ENCODE measurements at regions not wholly inside any gene's neighbourhood (a gene's known extent, or its start where the extent isn't known, plus 50 kb on each side); places are given as distances from the start of the nearest gene placed in this dataset.

- Histone ChIP-seq H3K79me1 (ENCODE audit: low read depth, low read length) (no peaks in the 10 kb centered on the region), H3K56ac (replicated peaks; ENCODE audit: insufficient read length, low read depth, low read length) (no peak overlapping the region), H2BK15ac (ENCODE audit: low read length) (no peak overlapping the region), H3K18ac (ENCODE audit: extremely low read depth, low read length) (no peak overlapping the region), H2BK120ac (replicated peaks; ENCODE audit: low read depth, low read length) (no peak overlapping the region), H3K4ac (replicated peaks; ENCODE audit: insufficient read length, low read depth, low read length) (no peak overlapping the region), H3K4me3 (ENCODE audit: extremely low read depth in 1 of 4, insufficient read depth in 2 of 4, low read depth in 3 of 4, low read length in 4 of 4) (no peak overlapping the region), H3K4me1 (replicated peaks in 1 of 4; ENCODE audit: control insufficient read depth in 3 of 4, insufficient read depth in 4 of 4, low read length in 3 of 4) (peaks cover 0 to 3% (median 0%) of the 10 kb centered on the region in 4 experiments; a peak in 1 of 7 replicates), H2AK5ac (ENCODE audit: low read depth, low read length) (no peak overlapping the region), H3K79me2 (ENCODE audit: control insufficient read depth in 1 of 2, insufficient read depth in 2 of 2, low read length in 2 of 2) (no peaks in the 10 kb centered on the region), H3K14ac (ENCODE audit: insufficient read length) (no peak overlapping the region), H2BK12ac (ENCODE audit: low read depth, low read length) (no peak overlapping the region), H2BK20ac (ENCODE audit: low read length) (no peak overlapping the region), H3K36me3 (ENCODE audit: control insufficient read depth in 2 of 4, insufficient read depth in 4 of 4, low read length in 3 of 4) (no peaks in the 10 kb centered on the region), H3K9me3 (ENCODE audit: insufficient read depth in 2 of 2, low read depth in 1 of 2, low read length in 1 of 2) (no peaks in the 10 kb centered on the region), H3K23me2 (ENCODE audit: low read depth, low read length) (no peaks in the 10 kb centered on the region), H4K91ac (replicated peaks; ENCODE audit: insufficient read length, low read length) (no peak overlapping the region), H3K4me2 (ENCODE audit: insufficient read depth in 1 of 2, low read depth in 2 of 2, low read length in 2 of 2) (no peak overlapping the region), H2AFZ (ENCODE audit: low read length) (no peak overlapping the region), H4K5ac (ENCODE audit: insufficient read length, low read depth, low read length) (no peak overlapping the region), H4K20me1 (replicated peaks in 1 of 2; ENCODE audit: control insufficient read depth in 1 of 2, insufficient read depth in 2 of 2, low read length in 2 of 2) (no peaks in the 10 kb centered on the region), H2BK5ac (ENCODE audit: low read depth, low read length) (no peak overlapping the region), H3K9ac (replicated peaks in 1 of 4; ENCODE audit: extremely low read depth in 1 of 4, low read depth in 3 of 4, low read length in 3 of 4) (no peak overlapping the region), H4K8ac (ENCODE audit: extremely low read depth, insufficient read depth, low read length) (no peak overlapping the region), H3K23ac (ENCODE audit: insufficient read length) (no peak overlapping the region), H3K27me3 (replicated peaks in 1 of 4; ENCODE audit: control insufficient read depth in 3 of 4, extremely low read depth in 1 of 4, insufficient read depth in 3 of 4, low read length in 3 of 4) (no peaks in the 10 kb centered on the region), H3K27ac (ENCODE audit: low read depth, low read length) (no peak overlapping the region)
- DNase-seq (ENCODE audit: low read depth in 1 of 2, low spot score in 2 of 2) (no peak), FAIRE-seq (no peak)
- POLR2A ChIA-PET (ENCODE audit: partially characterized antibody): no interaction called here
- CTCF ChIA-PET (ENCODE audit: partially characterized antibody): no interaction called here
- WGBS, 2 experiments (ENCODE audit: extremely low coverage in 1 of 2, insufficient coverage in 1 of 2, insufficient read length in 1 of 2, insufficient replicate concordance in 2 of 2, low coverage in 1 of 2, low lambda C conversion rate in 2 of 2, missing lambda C conversion rate in 1 of 2): 91% methylated on average over 1 of the region's 1 CpG; no CpG with 5 or more reads in 1 of the 2 experiments
- TF ChIP-seq JUN (IDR thresholded peaks at IDR 0.05; ENCODE audit: low read depth, low read length): no peak
- TF ChIP-seq SP1 (IDR thresholded peaks at IDR 0.05; ENCODE audit: low read depth, low read length): no peak
- TF ChIP-seq HDAC2 (IDR thresholded peaks at IDR 0.05; ENCODE audit: borderline replicate concordance in 1 of 2, low read depth in 2 of 2, low read length in 2 of 2): no peak
- no peak for TF ChIP-seq KDM5A (IDR thresholded peaks at IDR 0.05; ENCODE audit: low read length)
- no peak for TF ChIP-seq RBBP5 (IDR thresholded peaks at IDR 0.05; ENCODE audit: borderline replicate concordance, low read depth, low read length)
- TF ChIP-seq ATF3 (IDR thresholded peaks at IDR 0.05; ENCODE audit: insufficient read depth, low read depth, low read length): no peak
- no peak for TF ChIP-seq SIX5 (IDR thresholded peaks at IDR 0.05; ENCODE audit: low read depth, low read length)
- TF ChIP-seq MAX (IDR thresholded peaks at IDR 0.05): no peak
- no peak for TF ChIP-seq YY1 (IDR thresholded peaks at IDR 0.05; ENCODE audit: low read depth, low read length)
- TF ChIP-seq EZH2 (IDR thresholded peaks at IDR 0.05; ENCODE audit: low read depth, low read length, severe bottlenecking): no peak
- TF ChIP-seq NRF1 (IDR thresholded peaks at IDR 0.05; ENCODE audit: low read depth, low read length): no peak
- TF ChIP-seq SIN3A (conservative IDR thresholded peaks at IDR 0.05 in 1 of 2, IDR thresholded peaks at IDR 0.05 in 1 of 2; ENCODE audit: low read depth in 1 of 2, low read length in 2 of 2): no peak
These were observed 300.0 kb downstream of the SH2D1A start for GRCh38 chrX:124646403-124646802.

Measured in H1 (cell line).